ENCODE measurements at regions not wholly inside any gene's neighbourhood (a gene's known extent, or its start where the extent isn't known, plus 50 kb on each side); places are given as distances from the start of the nearest gene placed in this dataset.

- Histone ChIP-seq H3K27me3 (no peaks in the 10 kb centered on the region), H3K27ac (no peak overlapping the region), H3K4me3 (no peak overlapping the region), H3K9me3 (no peaks in the 10 kb centered on the region), H3K4me1 (no peaks in the 10 kb centered on the region), H3K36me3 (no peaks in the 10 kb centered on the region)
- TF ChIP-seq CTCF (IDR thresholded peaks at IDR 0.05) (no peak), POLR2A (IDR thresholded peaks at IDR 0.05) (no peak)
- DNase-seq: no peak
These were observed 183.3 kb downstream of the MED10 start for GRCh38 chr5:6194906-6195612.

GRCh38 chr5:6194261-6194875 is 184.0 kb downstream of the MED10 start:
- TF ChIP-seq CTCF (IDR thresholded peaks at IDR 0.05) (no peak), POLR2A (IDR thresholded peaks at IDR 0.05) (no peak)

GRCh38 chr5:6193310-6193709 is 185.0 kb downstream of the MED10 start:
- no peak for DNase-seq
- Histone ChIP-seq H3K4me3 (no peak overlapping the region), H3K27ac (no peak overlapping the region), H3K36me3 (no peaks in the 10 kb centered on the region), H3K4me1 (no peaks in the 10 kb centered on the region), H3K27me3 (no peaks in the 10 kb centered on the region), H3K9me3 (no peaks in the 10 kb centered on the region)
- TF ChIP-seq CTCF (IDR thresholded peaks at IDR 0.05) (no peak), POLR2A (IDR thresholded peaks at IDR 0.05) (no peak)

More at GRCh38 chr5:6194261-6194875, 184.0 kb downstream of the MED10 start:
- Histone ChIP-seq H3K4me1 (no peaks in the 10 kb centered on the region), H3K4me3 (no peak overlapping the region), H3K36me3 (no peaks in the 10 kb centered on the region), H3K9me3 (no peaks in the 10 kb centered on the region), H3K27me3 (no peaks in the 10 kb centered on the region), H3K27ac (no peak overlapping the region)
- no peak for DNase-seq

- Histone ChIP-seq H3K27ac (no peak overlapping the region), H3K36me3 (no peaks in the 10 kb centered on the region), H3K4me3 (no peak overlapping the region), H3K27me3 (no peaks in the 10 kb centered on the region), H3K4me1 (no peaks in the 10 kb centered on the region), H3K9me3 (no peaks in the 10 kb centered on the region)
- TF ChIP-seq CTCF (IDR thresholded peaks at IDR 0.05): no peak
- no peak for TF ChIP-seq POLR2A (IDR thresholded peaks at IDR 0.05)
- DNase-seq: no peak
These were observed 187.5 kb downstream of the MED10 start for GRCh38 chr5:6190838-6191237.

GRCh38 chr5:6188976-6189375 is 189.4 kb downstream of the MED10 start:
- DNase-seq: no peak
- H3K4me3 ChIP-seq: no peak overlapping the region
- no peak overlapping the region for H3K27ac ChIP-seq
- TF ChIP-seq CTCF (IDR thresholded peaks at IDR 0.05) (no peak), POLR2A (IDR thresholded peaks at IDR 0.05) (no peak)
- H3K27me3 ChIP-seq: no peaks in the 10 kb centered on the region
- H3K4me1 ChIP-seq: no peaks in the 10 kb centered on the region
- no peaks in the 10 kb centered on the region for H3K9me3 ChIP-seq
- H3K36me3 ChIP-seq: no peaks in the 10 kb centered on the region

All from Peyer's patch (tissue), 4 donors.